ENCODE measurements at regions not wholly inside any gene's neighbourhood (a gene's known extent, or its start where the extent isn't known, plus 50 kb on each side); places are given as distances from the start of the nearest gene placed in this dataset.
A peak's percentile ranks its signal among the peaks of the same experiment; 100 is the strongest.

DNA sequence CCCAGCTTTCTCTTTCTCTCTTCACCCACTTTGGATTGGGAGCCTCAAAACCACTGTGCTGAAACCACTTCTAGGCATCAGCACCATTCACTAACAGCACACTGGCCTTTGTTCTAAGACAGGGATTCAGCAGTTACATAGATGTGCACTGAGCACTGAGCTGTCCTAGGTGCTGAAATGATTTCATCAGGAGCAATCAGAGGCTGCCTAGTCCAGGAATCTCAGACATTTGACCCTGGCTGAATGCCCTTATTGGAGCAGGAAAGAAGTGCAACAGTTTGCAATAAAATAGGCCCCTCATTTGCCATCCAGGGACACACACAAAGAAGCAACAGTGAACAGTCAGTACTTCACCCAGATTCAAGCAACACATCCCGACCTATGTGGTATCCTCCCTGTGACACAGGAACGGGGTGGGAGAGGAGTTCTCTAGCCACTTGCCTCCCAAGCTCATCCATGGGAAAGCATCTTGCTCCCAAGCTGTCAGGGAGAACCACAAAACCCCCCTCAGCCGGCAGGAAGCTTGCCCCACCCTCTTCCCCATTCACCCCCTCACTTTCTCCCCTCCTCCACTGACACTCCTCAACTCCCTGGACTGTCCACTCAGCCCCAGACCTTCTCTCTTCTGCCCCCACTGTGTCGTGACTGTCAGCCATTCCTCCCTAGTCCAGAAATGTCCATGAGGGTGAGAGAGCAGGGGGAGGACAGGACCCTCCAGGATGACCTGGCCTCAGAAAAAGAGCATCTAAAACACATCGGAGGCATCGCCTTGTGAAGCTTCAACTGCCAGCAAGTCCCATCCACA is 304.4 kb downstream of the PREX1 start (continued):
- TF ChIP-seq SOX13 (IDR thresholded peaks at IDR 0.05) (no peak), SOX13 (CRISPR knock-in tag; conservative IDR thresholded peaks at IDR 0.05 in 1 of 2, IDR thresholded peaks at IDR 0.05 in 1 of 2) (peak in 1 of 2 experiments; percentile 70; a peak in 2 of 4 replicates), ZNF788 (CRISPR knock-in tag; IDR thresholded peaks at IDR 0.05; ENCODE audit: borderline replicate concordance) (peak; percentile 58; the same call in 1 of the 2 replicates), MYC (CRISPR knock-in tag; IDR thresholded peaks at IDR 0.05; ENCODE audit: borderline replicate concordance) (no peak), GTF3A (CRISPR knock-in tag; conservative IDR thresholded peaks at IDR 0.05) (no peak), FOXK2 (IDR thresholded peaks at IDR 0.05) (no peak), ZNF891 (CRISPR knock-in tag; IDR thresholded peaks at IDR 0.05) (no peak; the same call in 1 of the 2 replicates), RFX5 (IDR thresholded peaks at IDR 0.05; ENCODE audit: low read depth, low read length) (no peak), ZNF136 (CRISPR knock-in tag; IDR thresholded peaks at IDR 0.05; ENCODE audit: low read depth) (no peak), WIZ (CRISPR knock-in tag; IDR thresholded peaks at IDR 0.05) (peak; percentile 100), GLI4 (CRISPR knock-in tag; IDR thresholded peaks at IDR 0.05; ENCODE audit: borderline replicate concordance) (peak; percentile 86; the same call in 1 of the 2 replicates), MAF1 (CRISPR knock-in tag; IDR thresholded peaks at IDR 0.05; ENCODE audit: borderline replicate concordance) (0 out of 2 replicates have a peak, but pooled peaks have one; percentile 86), NR3C1 (CRISPR knock-in tag; IDR thresholded peaks at IDR 0.05) (no peak), KLF16 (CRISPR knock-in tag; IDR thresholded peaks at IDR 0.05) (peak in 1 of 2 experiments; percentile 99; a peak in 2 of 4 replicates), ADNP (CRISPR knock-in tag; IDR thresholded peaks at IDR 0.05) (no peak), TBL1XR1 (IDR thresholded peaks at IDR 0.05; ENCODE audit: borderline replicate concordance, low read length, partially characterized antibody) (peak; percentile 41), HOXA5 (CRISPR knock-in tag; IDR thresholded peaks at IDR 0.05) (peak; percentile 98)
- TF ChIP-seq, protein P1, sequence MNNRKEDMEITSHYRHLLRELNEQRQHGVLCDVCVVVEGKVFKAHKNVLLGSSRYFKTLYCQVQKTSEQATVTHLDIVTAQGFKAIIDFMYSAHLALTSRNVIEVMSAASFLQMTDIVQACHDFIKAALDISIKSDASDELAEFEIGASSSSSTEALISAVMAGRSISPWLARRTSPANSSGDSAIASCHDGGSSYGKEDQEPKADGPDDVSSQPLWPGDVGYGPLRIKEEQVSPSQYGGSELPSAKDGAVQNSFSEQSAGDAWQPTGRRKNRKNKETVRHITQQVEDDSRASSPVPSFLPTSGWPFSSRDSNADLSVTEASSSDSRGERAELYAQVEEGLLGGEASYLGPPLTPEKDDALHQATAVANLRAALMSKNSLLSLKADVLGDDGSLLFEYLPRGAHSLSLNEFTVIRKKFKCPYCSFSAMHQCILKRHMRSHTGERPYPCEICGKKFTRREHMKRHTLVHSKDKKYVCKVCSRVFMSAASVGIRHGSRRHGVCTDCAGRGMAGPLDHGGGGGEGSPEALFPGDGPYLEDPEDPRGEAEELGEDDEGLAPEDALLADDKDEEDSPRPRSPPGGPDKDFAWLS (CRISPR knock-in tag; IDR thresholded peaks at IDR 0.05; ENCODE audit: borderline replicate concordance): no peak
- TF ChIP-seq, protein P2, sequence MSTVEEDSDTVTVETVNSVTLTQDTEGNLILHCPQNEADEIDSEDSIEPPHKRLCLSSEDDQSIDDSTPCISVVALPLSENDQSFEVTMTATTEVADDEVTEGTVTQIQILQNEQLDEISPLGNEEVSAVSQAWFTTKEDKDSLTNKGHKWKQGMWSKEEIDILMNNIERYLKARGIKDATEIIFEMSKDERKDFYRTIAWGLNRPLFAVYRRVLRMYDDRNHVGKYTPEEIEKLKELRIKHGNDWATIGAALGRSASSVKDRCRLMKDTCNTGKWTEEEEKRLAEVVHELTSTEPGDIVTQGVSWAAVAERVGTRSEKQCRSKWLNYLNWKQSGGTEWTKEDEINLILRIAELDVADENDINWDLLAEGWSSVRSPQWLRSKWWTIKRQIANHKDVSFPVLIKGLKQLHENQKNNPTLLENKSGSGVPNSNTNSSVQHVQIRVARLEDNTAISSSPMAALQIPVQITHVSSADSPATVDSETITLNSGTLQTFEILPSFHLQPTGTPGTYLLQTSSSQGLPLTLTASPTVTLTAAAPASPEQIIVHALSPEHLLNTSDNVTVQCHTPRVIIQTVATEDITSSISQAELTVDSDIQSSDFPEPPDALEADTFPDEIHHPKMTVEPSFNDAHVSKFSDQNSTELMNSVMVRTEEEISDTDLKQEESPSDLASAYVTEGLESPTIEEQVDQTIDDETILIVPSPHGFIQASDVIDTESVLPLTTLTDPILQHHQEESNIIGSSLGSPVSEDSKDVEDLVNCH (CRISPR knock-in tag; IDR thresholded peaks at IDR 0.05): no peak
- TF ChIP-seq, protein P3, sequence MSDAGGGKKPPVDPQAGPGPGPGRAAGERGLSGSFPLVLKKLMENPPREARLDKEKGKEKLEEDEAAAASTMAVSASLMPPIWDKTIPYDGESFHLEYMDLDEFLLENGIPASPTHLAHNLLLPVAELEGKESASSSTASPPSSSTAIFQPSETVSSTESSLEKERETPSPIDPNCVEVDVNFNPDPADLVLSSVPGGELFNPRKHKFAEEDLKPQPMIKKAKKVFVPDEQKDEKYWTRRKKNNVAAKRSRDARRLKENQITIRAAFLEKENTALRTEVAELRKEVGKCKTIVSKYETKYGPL (CRISPR knock-in tag; IDR thresholded peaks at IDR 0.05): peak; percentile 95
- TF ChIP-seq, protein P4, sequence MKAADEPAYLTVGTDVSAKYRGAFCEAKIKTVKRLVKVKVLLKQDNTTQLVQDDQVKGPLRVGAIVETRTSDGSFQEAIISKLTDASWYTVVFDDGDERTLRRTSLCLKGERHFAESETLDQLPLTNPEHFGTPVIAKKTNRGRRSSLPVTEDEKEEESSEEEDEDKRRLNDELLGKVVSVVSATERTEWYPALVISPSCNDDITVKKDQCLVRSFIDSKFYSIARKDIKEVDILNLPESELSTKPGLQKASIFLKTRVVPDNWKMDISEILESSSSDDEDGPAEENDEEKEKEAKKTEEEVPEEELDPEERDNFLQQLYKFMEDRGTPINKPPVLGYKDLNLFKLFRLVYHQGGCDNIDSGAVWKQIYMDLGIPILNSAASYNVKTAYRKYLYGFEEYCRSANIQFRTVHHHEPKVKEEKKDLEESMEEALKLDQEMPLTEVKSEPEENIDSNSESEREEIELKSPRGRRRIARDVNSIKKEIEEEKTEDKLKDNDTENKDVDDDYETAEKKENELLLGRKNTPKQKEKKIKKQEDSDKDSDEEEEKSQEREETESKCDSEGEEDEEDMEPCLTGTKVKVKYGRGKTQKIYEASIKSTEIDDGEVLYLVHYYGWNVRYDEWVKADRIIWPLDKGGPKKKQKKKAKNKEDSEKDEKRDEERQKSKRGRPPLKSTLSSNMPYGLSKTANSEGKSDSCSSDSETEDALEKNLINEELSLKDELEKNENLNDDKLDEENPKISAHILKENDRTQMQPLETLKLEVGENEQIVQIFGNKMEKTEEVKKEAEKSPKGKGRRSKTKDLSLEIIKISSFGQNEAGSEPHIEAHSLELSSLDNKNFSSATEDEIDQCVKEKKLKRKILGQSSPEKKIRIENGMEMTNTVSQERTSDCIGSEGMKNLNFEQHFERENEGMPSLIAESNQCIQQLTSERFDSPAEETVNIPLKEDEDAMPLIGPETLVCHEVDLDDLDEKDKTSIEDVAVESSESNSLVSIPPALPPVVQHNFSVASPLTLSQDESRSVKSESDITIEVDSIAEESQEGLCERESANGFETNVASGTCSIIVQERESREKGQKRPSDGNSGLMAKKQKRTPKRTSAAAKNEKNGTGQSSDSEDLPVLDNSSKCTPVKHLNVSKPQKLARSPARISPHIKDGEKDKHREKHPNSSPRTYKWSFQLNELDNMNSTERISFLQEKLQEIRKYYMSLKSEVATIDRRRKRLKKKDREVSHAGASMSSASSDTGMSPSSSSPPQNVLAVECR (CRISPR knock-in tag; IDR thresholded peaks at IDR 0.05; ENCODE audit: borderline replicate concordance): peak; percentile 33; the same call in 1 of the 2 replicates
